DOHH2 (cell line): ENCODE measurements at regions not wholly inside any gene's neighbourhood (a gene's known extent, or its start where the extent isn't known, plus 50 kb on each side); places are given as distances from the start of the nearest gene placed in this dataset.

Source experiments
- EZH2phosphoT487 ChIP-seq: fragments of 200-600 bp; sonication (generic); IDR thresholded peaks from 2 replicates; pipeline ENCODE4 v1.6.1; 2017; ENCODE audit warnings: borderline replicate concordance, mild to moderate bottlenecking, antibody characterized with exemption, low read length, moderate library complexity, mixed read lengths
- TF ChIP-seq, protein P1 (sequence below): fragments of 200-600 bp; sonication (generic); IDR thresholded peaks from one replicate; pipeline ENCODE4 v1.5.1; 2014; ENCODE audit warnings: antibody characterized with exemption, mild to moderate bottlenecking, low read depth, low read length; ENCODE audit not compliant: poor library complexity, severe bottlenecking

DNA sequence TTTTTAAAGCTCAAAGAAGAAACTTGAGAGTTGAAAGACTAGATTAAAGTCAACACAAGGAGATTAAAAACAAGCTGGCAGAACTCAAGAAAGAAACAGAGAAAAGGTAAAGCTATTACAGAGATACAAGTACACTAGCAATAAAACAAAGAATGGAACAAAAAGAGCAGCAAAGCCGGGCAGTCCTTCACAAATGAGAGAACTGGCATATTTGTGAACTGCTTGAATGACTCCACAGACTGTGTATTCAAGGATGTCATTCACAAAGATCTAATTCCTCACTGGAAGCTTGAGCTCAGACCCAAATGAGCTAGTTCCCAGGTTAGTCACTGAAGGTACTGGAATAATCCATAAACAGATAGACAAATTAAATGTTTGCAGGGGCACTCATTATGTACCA, 318.0 kb downstream of the MYCN start:
- TF ChIP-seq EZH2phosphoT487 = no peak
- TF ChIP-seq, protein P1, sequence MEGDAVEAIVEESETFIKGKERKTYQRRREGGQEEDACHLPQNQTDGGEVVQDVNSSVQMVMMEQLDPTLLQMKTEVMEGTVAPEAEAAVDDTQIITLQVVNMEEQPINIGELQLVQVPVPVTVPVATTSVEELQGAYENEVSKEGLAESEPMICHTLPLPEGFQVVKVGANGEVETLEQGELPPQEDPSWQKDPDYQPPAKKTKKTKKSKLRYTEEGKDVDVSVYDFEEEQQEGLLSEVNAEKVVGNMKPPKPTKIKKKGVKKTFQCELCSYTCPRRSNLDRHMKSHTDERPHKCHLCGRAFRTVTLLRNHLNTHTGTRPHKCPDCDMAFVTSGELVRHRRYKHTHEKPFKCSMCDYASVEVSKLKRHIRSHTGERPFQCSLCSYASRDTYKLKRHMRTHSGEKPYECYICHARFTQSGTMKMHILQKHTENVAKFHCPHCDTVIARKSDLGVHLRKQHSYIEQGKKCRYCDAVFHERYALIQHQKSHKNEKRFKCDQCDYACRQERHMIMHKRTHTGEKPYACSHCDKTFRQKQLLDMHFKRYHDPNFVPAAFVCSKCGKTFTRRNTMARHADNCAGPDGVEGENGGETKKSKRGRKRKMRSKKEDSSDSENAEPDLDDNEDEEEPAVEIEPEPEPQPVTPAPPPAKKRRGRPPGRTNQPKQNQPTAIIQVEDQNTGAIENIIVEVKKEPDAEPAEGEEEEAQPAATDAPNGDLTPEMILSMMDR = no peak
